Activated T-helper 1 cell treated with anti-CD3 and anti-CD28 coated beads, Interleukin-12 subunit alpha, Interleukin-12 subunit beta, Interleukin-2, Interleukin-4 antibody, amounts not matched to agents 30 ng/mL and 10 ng/mL and 1 ng/mL, durations not matched to agents 14 hours and 24 hours and 36 hours (primary cell): ENCODE measurements at regions not wholly inside any gene's neighbourhood (a gene's known extent, or its start where the extent isn't known, plus 50 kb on each side); places are given as distances from the start of the nearest gene placed in this dataset.

Source experiments
- DNase-seq: peaks from one replicate; pipeline ENCODE4 v3.0.0; 2021; ENCODE audit warnings: low spot score
- H3K27ac Mint-ChIP-seq: one replicate; pipeline ENCODE4 v1.8.0; 2021; ENCODE audit warnings: mild to moderate bottlenecking, mixed read lengths
- H3K27me3 Mint-ChIP-seq: one replicate; pipeline ENCODE4 v1.8.0; 2022; ENCODE audit warnings: mild to moderate bottlenecking, moderate library complexity, mixed read lengths; ENCODE audit not compliant: insufficient read depth
- H3K36me3 Mint-ChIP-seq: one replicate; pipeline ENCODE4 v1.8.0; 2021; ENCODE audit warnings: low read depth, mixed read lengths
- H3K4me1 Mint-ChIP-seq: one replicate; pipeline ENCODE4 v1.8.0; 2021; ENCODE audit warnings: low read depth, mixed read lengths
- H3K4me3 Mint-ChIP-seq: one replicate; pipeline ENCODE4 v1.8.0; 2021; ENCODE audit warnings: mild to moderate bottlenecking, moderate library complexity, mixed read lengths
- H3K9me3 Mint-ChIP-seq: one replicate; pipeline ENCODE4 v1.8.0; 2021; ENCODE audit warnings: mixed read lengths
- intact Hi-C: fragments of 100-400 bp; cut with micrococcal nuclease; formaldehyde crosslinking; loops from one replicate; pipeline ENCODE4 v1.15.1; 2024

- Mint-ChIP-seq H3K4me1 (no peaks in the 10 kb centered on the region), H3K36me3 (no peaks in the 10 kb centered on the region), H3K4me3 (no peak overlapping the region), H3K27me3 (no peaks in the 10 kb centered on the region), H3K27ac (no peak overlapping the region), H3K9me3 (no peaks in the 10 kb centered on the region)
- no peak for DNase-seq
- intact Hi-C loops = no loop called here
Observed at GRCh38 chr2:54401554-54401953, 54.6 kb upstream of the SPTBN1 start.

DNA sequence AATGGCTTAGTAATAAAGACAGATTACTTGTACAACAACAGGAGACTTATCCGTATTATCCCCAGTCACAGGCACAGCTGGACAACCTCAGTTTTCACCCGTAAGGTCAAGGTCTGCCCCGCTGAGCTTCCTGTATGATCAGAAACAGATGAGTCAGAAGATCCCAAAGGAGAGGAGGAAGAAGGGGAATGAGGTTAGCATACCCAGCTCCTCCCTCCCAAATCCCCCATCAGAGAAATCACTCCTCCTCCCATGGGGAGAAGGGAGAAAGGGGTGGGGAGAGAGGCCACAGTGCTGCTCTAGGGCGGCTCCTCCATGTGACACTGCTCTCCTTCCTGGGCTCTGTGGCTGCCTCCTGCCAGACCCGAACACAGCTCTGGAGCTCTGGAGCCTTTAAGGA, 53.8 kb upstream of the SPTBN1 start:
- Mint-ChIP-seq H3K27ac (no peak overlapping the region), H3K4me1 (no peaks in the 10 kb centered on the region), H3K4me3 (no peak overlapping the region), H3K9me3 (no peaks in the 10 kb centered on the region), H3K27me3 (no peaks in the 10 kb centered on the region), H3K36me3 (no peaks in the 10 kb centered on the region)
- intact Hi-C loops = no loop called here
- no peak for DNase-seq

DNA sequence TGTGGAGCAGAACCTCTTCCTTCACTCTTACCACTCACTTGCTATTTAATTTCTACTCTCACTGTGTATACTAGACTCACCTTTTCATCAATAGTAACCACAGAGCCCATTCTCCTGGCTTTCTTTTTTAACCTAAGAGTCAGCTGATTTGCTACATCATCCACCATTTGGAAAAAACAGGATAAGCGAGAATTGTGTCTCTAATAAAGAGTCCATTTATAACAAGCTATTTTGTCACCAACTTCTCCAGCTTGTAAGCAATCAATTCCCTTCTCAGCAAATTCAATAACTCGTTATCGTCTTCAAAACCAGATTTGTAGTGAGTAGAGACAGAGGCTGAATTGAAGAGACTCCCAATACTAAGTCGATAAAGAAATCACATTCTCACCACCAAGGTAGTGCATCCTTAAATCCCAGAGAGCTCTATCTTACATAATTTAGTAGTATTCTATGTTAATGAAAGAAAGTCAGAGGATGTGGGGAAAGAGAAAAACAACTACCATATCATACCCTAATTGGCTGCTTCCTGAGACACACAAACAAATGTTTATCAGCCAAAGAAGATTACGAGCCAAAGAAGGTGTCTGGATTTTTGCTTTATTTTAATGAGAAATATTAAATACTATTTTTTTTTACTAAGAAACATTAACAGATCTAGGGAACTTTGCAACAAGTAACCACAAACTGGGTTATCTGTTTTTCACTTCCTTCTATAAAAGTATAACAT, 52.5 kb upstream of the SPTBN1 start:
- Mint-ChIP-seq H3K27me3 (peaks cover 2% of the 10 kb centered on the region), H3K36me3 (no peaks in the 10 kb centered on the region), H3K27ac (no peak overlapping the region), H3K4me1 (no peaks in the 10 kb centered on the region), H3K9me3 (no peaks in the 10 kb centered on the region), H3K4me3 (no peak overlapping the region)
- intact Hi-C loops = no loop called here
- DNase-seq = no peak

- Mint-ChIP-seq H3K4me1 (no peaks in the 10 kb centered on the region), H3K27me3 (peaks cover 2% of the 10 kb centered on the region), H3K4me3 (no peak overlapping the region), H3K36me3 (no peaks in the 10 kb centered on the region), H3K27ac (no peak overlapping the region), H3K9me3 (no peaks in the 10 kb centered on the region)
- intact Hi-C loops = no loop called here
- no peak for DNase-seq
Observed at GRCh38 chr2:54404270-54404669, 51.9 kb upstream of the SPTBN1 start.

- no peaks in the 10 kb centered on the region for H3K4me1 Mint-ChIP-seq
- intact Hi-C loops = no loop called here
Observed at GRCh38 chr2:54406031-54406430, 50.1 kb upstream of the SPTBN1 start.

More at GRCh38 chr2:54406031-54406430, 50.1 kb upstream of the SPTBN1 start:
- no peak for DNase-seq
- Mint-ChIP-seq H3K9me3 (no peaks in the 10 kb centered on the region), H3K27me3 (peaks cover 2% of the 10 kb centered on the region), H3K27ac (no peak overlapping the region), H3K36me3 (no peaks in the 10 kb centered on the region), H3K4me3 (no peak overlapping the region)
